HUES64 (cell line): ENCODE measurements at regions not wholly inside any gene's neighbourhood (a gene's known extent, or its start where the extent isn't known, plus 50 kb on each side); places are given as distances from the start of the nearest gene placed in this dataset.
"Not testable (repeated sequence)": the region's sequence is repeated elsewhere in the genome, so short reads cannot be mapped to it uniquely, and the experiment has no call there.

Experiments used
- H3K27ac ChIP-seq: 2 replicates; pipeline ENCODE4 v1.7.0; 2013; ENCODE audit warnings: low read depth, low read length, inconsistent platforms
- H3K27me3 ChIP-seq: 2 replicates; pipeline ENCODE4 v1.6.1; 2013; ENCODE audit warnings: mild to moderate bottlenecking, low read length; ENCODE audit not compliant: insufficient read depth
- H3K36me3 ChIP-seq: 2 replicates; pipeline ENCODE4 v1.6.1; 2013; ENCODE audit warnings: mild to moderate bottlenecking, low read length; ENCODE audit not compliant: insufficient read depth
- H3K4me1 ChIP-seq: 2 replicates; pipeline ENCODE4 v1.6.1; 2013; ENCODE audit warnings: mild to moderate bottlenecking, low read length, moderate library complexity; ENCODE audit not compliant: insufficient read depth
- H3K4me3 ChIP-seq: 2 replicates; pipeline ENCODE4 v1.5.1; 2013; ENCODE audit warnings: mild to moderate bottlenecking, low read length, moderate library complexity
- H3K9ac ChIP-seq: 2 replicates; pipeline ENCODE4 v1.6.1; 2013; ENCODE audit warnings: mild to moderate bottlenecking, low read depth, low read length
- H3K9me3 ChIP-seq: 2 replicates; pipeline ENCODE4 v1.6.1; 2013; ENCODE audit warnings: low read depth, low read length; ENCODE audit not compliant: insufficient read depth
- WGBS: fragments of 150-250, 120-280 bp; methylation state at CpG from one replicate; pipeline ENCODE4 v1.1.7; 2013; ENCODE audit warnings: missing lambda C conversion rate; 5-methylcytosine and 5-hydroxymethylcytosine counted together

DNA sequence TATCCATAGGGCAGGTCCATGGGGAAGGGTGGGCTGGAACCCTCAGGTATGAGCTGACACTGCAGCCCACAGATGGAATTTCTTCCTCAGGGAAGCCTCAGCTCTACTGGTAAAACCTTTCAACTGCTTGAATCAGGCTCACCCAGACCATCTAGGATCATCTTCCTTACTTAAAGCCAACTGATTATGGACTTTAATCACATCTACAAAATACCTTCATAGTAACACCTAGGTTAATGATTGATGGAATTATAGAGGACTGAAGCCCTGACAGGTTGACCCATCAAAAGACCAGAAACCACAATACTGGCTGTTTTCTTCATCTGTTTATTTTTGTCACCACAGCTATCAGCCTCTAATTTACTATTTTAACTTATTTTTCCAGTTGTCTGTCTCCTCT lies 188.9 kb upstream of the BOD1L1 start:
- H3K9me3 ChIP-seq, result no peaks in the 10 kb centered on the region
- H3K27ac ChIP-seq, result no peak overlapping the region
- H3K4me3 ChIP-seq, result no peak overlapping the region
- no peaks in the 10 kb centered on the region for H3K4me1 ChIP-seq
- H3K27me3 ChIP-seq, result no peaks in the 10 kb centered on the region
- no peaks in the 10 kb centered on the region for H3K36me3 ChIP-seq
- no peak overlapping the region for H3K9ac ChIP-seq

DNA sequence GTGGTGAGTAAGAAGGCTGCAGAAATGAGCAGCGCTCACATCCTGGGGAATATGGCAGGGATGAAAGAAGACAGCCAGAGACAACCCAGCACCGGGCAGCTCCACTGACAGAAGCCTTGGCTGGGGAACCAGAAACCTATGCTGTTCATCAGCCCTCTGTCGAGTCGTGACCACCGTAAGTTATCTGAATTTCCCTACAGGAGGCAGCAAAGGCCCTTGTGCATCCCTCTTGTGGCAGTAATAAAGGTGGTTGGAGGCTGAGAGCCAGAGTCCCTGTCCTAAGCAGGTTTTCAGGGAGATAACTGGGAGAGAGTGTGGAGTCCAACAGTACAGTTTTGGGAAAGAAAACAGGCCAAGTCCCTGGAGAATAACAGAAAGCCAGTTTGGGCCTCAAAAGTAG lies 194.0 kb upstream of the BOD1L1 start:
- no peak overlapping the region for H3K27ac ChIP-seq
- WGBS, result 80% methylated on average over 5 of the region's 5 CpGs
- no peaks in the 10 kb centered on the region for H3K4me1 ChIP-seq
- H3K9ac ChIP-seq, result no peak overlapping the region
- peaks cover 14% of the 10 kb centered on the region for H3K9me3 ChIP-seq
- H3K36me3 ChIP-seq, result no peaks in the 10 kb centered on the region
- no peaks in the 10 kb centered on the region for H3K27me3 ChIP-seq
- H3K4me3 ChIP-seq, result no peak overlapping the region

DNA sequence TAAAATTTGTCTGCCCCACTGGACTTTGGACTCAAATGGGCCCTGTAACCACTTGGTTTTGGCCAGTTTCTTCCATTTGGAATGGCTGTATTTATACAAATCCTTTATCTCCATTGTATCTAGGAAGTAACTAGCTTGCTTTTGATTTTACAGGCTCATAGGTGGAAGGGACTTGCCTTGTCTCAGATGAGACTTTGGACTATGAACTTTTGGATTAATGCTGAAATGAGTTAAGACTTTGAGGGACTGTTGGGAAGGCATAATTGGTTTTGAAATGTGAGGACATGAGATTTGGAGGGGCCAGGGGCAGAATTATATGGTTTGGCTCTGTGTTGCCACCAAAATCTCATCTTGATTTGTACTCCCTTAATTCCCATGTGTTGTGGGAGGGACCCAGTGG lies 198.3 kb upstream of the BOD1L1 start:
- H3K36me3 ChIP-seq, H3K9ac ChIP-seq, H3K27me3 ChIP-seq, H3K4me1 ChIP-seq, H3K27ac ChIP-seq, H3K4me3 ChIP-seq: not testable (repeated sequence)
- H3K9me3 ChIP-seq, result peaks cover 14% of the 10 kb centered on the region

DNA sequence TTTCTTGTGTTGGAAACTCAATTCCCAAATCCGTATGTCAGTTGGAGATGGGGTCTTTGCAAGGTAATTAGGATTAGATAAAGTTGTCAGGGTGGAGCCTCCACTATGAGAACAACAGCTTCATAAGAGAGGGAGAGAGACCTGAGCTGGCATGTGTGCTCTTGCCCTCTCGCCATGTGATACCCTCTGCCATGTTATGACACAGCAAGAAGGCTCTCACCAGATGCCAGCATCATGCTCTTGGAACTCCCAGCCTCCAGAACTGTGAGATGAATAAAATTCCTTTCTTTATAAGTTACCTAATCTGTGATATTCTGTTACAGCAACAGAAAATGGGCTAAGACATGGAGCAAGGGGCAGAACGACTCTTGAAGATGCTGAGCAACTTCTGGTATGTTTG lies 201.9 kb upstream of the BOD1L1 start:
- Histone ChIP-seq H3K4me3 (no peak overlapping the region), H3K27ac (no peak overlapping the region), H3K9ac (no peak overlapping the region), H3K9me3 (peaks cover 7% of the 10 kb centered on the region), H3K4me1 (no peaks in the 10 kb centered on the region), H3K27me3 (no peaks in the 10 kb centered on the region), H3K36me3 (no peaks in the 10 kb centered on the region)
- 88% methylated on average over 1 of the region's 3 CpGs for WGBS

DNA sequence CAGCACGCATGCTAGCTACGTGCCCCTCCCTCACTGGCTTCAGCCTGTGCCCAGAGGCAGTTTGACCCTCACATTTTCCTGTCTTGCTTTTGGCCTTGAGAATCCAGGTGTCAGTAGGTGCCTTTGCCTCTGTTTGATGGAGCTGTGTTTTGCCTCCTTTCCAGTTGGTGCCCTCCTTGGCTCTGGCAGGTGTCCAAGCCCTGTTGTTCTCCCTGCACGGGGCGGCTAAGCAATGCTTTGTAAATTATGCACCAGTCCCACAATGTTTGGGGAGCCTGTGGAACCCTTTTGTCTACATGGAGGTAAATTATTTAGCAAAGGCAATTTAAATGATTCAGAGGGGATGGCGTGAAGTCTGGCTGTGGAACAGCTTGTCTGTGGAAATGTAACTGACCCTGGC lies 202.9 kb upstream of the BOD1L1 start:
- H3K4me1 ChIP-seq, result no peaks in the 10 kb centered on the region
- H3K9me3 ChIP-seq, result no peaks in the 10 kb centered on the region
- H3K27ac ChIP-seq, result no peak overlapping the region
- H3K36me3 ChIP-seq, result no peaks in the 10 kb centered on the region
- no peak overlapping the region; the same call in 1 of the 2 replicates for H3K9ac ChIP-seq
- no peak overlapping the region for H3K4me3 ChIP-seq
- WGBS, result 92% methylated on average over 5 of the region's 5 CpGs
- H3K27me3 ChIP-seq, result no peaks in the 10 kb centered on the region

DNA sequence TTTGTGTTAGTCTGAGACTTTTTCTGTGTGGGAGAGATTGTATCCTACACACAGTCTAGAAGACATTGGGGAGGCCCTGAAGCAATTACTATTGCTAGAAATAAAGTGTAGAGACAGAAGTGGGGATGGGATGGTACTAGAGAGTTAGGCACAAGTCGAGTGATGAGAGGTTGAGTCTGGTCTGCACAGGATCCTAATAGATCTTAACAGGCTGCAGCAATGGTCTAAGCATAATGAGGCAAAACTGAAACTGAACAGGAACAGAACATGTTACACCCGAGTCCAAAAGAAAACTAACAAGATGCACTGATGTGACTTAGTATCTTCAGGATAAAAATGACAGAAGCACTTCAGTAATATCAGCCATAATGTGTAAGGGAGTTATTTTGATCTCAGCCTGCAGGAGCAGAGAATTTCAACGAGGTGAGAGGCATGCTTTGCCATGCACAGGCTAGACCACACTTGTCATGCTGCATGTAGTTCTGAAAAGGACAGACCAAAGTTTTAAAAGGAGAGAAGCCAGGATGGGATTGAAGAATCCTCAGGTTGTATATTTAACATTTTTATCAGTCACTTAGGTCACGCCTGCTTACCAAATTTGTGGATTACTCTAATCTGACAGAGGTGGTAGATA lies 205.8 kb upstream of the BOD1L1 start:
- no peaks in the 10 kb centered on the region for H3K27me3 ChIP-seq
- H3K4me1 ChIP-seq, result no peaks in the 10 kb centered on the region
- H3K36me3 ChIP-seq, result no peaks in the 10 kb centered on the region
- WGBS, result 93% methylated on average over 4 of the region's 4 CpGs
- H3K9me3 ChIP-seq, result no peaks in the 10 kb centered on the region
- no peak overlapping the region for H3K9ac ChIP-seq
- H3K27ac ChIP-seq, result no peak overlapping the region
- H3K4me3 ChIP-seq, result no peak overlapping the region

DNA sequence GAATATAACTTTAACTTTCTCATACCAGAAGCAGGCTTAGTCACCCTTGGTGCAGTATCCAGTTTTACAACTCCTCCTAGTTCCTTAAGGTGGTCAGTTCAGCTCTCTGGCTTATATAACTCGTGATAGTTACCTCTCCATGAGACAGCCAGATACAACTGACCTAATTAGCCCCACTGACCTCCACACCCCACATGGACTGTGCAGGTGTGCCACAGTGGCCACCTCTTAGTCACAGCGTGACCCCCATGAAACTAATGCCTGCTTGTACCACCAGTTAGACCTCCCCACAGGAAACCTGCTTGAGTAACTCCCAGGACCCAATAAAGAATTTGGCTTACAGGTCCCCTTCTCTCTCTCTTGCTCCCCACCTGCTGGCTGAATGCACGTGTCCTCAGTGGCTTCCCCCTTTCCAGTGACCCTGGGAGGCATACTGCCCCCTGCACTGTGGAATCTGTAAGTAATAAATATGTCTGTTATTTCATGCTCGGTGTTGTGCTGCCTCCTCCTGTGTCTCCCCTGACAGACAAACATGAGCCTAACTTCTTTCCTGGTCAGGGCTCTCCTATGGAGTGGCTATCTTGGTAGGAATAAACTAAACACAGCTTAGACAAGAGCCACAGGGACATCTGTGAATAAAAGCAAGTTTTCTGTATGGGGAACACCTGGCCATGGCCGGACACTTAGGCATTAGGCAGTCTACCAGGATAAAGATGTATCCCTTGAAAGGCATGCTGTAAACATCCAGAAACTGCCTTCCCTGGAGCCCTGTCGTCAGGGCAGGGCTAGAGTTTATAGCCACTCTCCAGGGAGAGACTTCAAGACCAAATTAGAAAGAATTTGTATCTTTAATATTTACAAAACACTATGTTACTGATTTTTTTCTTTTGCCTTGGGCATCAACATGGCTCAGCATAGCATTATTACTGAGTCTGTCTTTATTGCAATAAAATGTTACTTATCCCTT lies 209.7 kb upstream of the BOD1L1 start:
- Histone ChIP-seq H3K9me3 (no peaks in the 10 kb centered on the region), H3K27ac (no peak overlapping the region), H3K4me3 (no peak overlapping the region), H3K27me3 (no peaks in the 10 kb centered on the region), H3K4me1 (no peaks in the 10 kb centered on the region), H3K36me3 (no peaks in the 10 kb centered on the region), H3K9ac (no peak overlapping the region)
- WGBS, result 75% methylated on average over 6 of the region's 6 CpGs

DNA sequence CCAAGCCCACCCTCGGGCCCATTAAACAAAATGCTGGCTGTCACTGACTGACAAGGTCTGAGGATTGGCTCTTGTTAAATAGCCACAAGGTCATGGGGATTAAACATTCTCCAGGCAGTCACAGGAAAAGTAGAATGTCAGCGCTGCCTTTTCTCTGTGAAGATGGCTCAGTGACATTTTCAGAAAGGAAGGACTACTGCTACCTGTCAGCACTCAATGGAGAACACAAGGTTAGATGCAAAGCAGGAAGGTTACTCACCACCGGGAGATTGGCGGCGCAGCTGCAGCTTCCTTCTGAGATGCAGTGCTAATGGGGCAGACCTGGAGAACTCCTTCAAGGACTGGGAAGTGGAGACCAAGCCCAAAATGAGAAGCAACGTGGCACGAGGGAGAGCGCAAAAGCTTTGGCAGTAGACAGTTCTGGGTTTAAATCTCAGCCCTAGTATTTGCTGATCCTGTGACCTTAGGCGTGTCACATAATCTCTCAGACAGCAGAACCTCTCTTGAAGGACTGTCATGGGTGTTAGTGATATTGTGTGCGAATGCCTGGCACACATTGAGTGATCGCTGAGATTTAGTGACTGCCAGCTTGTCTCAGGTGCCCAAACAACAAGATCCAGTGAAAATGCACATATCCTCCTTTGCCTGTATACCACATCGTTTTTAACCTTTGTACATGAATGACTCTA lies 213.1 kb upstream of the BOD1L1 start:
- Histone ChIP-seq H3K27me3 (no peaks in the 10 kb centered on the region), H3K9ac (no peak overlapping the region), H3K4me3 (no peak overlapping the region), H3K4me1 (no peaks in the 10 kb centered on the region), H3K36me3 (no peaks in the 10 kb centered on the region), H3K9me3 (no peaks in the 10 kb centered on the region), H3K27ac (no peak overlapping the region)
- 92% methylated on average over 12 of the region's 12 CpGs for WGBS

DNA sequence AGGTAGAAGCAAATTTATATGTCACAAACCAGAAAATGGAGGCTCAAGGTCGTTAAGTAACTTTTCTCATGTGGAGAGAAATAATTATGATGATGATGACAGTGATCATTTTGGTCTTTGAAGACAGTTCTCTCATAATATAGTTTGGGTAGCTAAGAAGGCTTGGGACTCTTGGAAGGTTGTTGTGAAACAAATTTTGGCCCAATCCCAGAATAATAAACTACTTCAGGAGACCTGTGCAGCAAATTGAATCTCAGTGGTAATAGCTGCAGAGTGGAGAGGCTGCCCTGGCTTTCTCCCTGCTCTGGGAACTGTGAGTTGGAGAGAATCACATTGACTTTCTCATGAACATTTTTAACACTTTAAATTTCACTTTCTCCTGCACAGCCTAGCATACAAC lies 217.2 kb upstream of the BOD1L1 start:
- Histone ChIP-seq H3K27ac (no peak overlapping the region), H3K9ac (no peak overlapping the region), H3K27me3 (no peaks in the 10 kb centered on the region), H3K4me1 (no peaks in the 10 kb centered on the region), H3K4me3 (no peak overlapping the region), H3K9me3 (no peaks in the 10 kb centered on the region), H3K36me3 (no peaks in the 10 kb centered on the region)
- WGBS, result 86% methylated on average over 1 of the region's 1 CpG

DNA sequence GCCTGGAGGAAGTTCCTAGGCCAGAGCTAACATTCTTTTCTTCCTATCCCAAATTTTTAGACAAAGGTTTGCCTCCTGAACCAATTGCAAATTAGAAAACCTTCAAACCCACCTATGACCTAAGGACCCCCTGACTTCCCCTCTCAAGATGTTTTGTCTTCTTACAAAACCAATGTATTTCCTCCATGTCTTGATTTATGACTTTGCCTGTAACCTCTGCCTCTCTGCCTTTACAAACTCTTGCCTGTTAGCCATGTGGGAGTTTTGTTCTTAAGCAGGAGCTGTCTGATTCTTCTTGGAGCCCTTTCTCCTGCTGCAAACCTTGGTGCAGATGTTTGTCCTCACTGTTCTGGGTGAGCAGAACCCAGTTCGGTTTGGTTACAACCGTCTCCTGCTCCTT lies 222.3 kb upstream of the BOD1L1 start:
- Histone ChIP-seq H3K4me1 (no peaks in the 10 kb centered on the region; the same call in 1 of the 2 replicates), H3K36me3 (no peaks in the 10 kb centered on the region), H3K9me3 (no peaks in the 10 kb centered on the region), H3K27ac (no peak overlapping the region), H3K9ac (no peak overlapping the region), H3K27me3 (no peaks in the 10 kb centered on the region), H3K4me3 (no peak overlapping the region)
- 90% methylated on average over 2 of the region's 2 CpGs for WGBS
